Caco-2 (cell line): ENCODE measurements at regions not wholly inside any gene's neighbourhood (a gene's known extent, or its start where the extent isn't known, plus 50 kb on each side); places are given as distances from the start of the nearest gene placed in this dataset.
A peak's percentile ranks its signal among the peaks of the same experiment; 100 is the strongest.

Experiments used
- BruUV-seq: library from RNA; stranded (reverse); fragments of 400-500 nt; replicated peaks from 2 replicates; lab custom pipeline; 2021; lab: Mats Ljungman, UMichigan
- CTCF ChIA-PET: fragments of 300-600 bp; sonication (Branson Sonifier 250); formaldehyde crosslinking; loops from one replicate; lab custom pipeline; 2022; ENCODE audit warnings: antibody characterized with exemption; lab: Charles Lee
- POLR2A ChIA-PET: fragments of 300-600 bp; sonication (Branson Sonifier 250); formaldehyde crosslinking; loops from one replicate; lab custom pipeline; 2022; ENCODE audit warnings: antibody characterized with exemption; lab: Charles Lee
- DNase-seq, 2 experiments: peaks; one replicate each; pipeline versions ENCODE4 v3.0.0 to v3.0.0-alpha.2; 2020 to 2022
- H3K27me3 ChIP-seq: replicated peaks from 2 replicates; pipeline ENCODE4 v1.6.0; 2011; ENCODE audit warnings: low read length; ENCODE audit not compliant: control insufficient read depth, insufficient read depth
- H3K36me3 ChIP-seq: 2 replicates; pipeline ENCODE4 v1.5.1; 2011; ENCODE audit warnings: low read length; ENCODE audit not compliant: control insufficient read depth, insufficient read depth
- H3K4me1 ChIP-seq: fragments of 250-450 bp; sonication (Bioruptor Pico); 2 replicates; pipeline ENCODE4 v1.5.1; 2020; ENCODE audit warnings: mild to moderate bottlenecking
- H3K4me3 ChIP-seq: 2 replicates; pipeline ENCODE4 v1.5.1; 2011; ENCODE audit warnings: low read depth, mild to moderate bottlenecking, control low read depth, low read length
- H3K9me3 ChIP-seq: fragments of 250-450 bp; sonication (Bioruptor Pico); 2 replicates; pipeline ENCODE4 v1.5.1; 2020; ENCODE audit warnings: mild to moderate bottlenecking, moderate library complexity
- H3K27ac Mint-ChIP-seq: one replicate; pipeline ENCODE4 v1.8.0; 2022; ENCODE audit warnings: mixed read lengths; ENCODE audit not compliant: unreplicated experiment
- H3K27me3 Mint-ChIP-seq: one replicate; pipeline ENCODE4 v1.8.0; 2022; ENCODE audit warnings: mixed read lengths; ENCODE audit not compliant: insufficient read depth, unreplicated experiment
- H3K36me3 Mint-ChIP-seq: one replicate; pipeline ENCODE4 v1.8.0; 2022; ENCODE audit warnings: mild to moderate bottlenecking, mixed read lengths; ENCODE audit not compliant: insufficient read depth, unreplicated experiment
- H3K4me1 Mint-ChIP-seq: one replicate; pipeline ENCODE4 v1.8.0; 2022; ENCODE audit warnings: low read depth, mixed read lengths; ENCODE audit not compliant: unreplicated experiment
- H3K4me3 Mint-ChIP-seq: one replicate; pipeline ENCODE4 v1.8.0; 2022; ENCODE audit warnings: mild to moderate bottlenecking, moderate library complexity, mixed read lengths; ENCODE audit not compliant: unreplicated experiment
- H3K9me3 Mint-ChIP-seq: one replicate; pipeline ENCODE4 v1.8.0; 2022; ENCODE audit warnings: mixed read lengths; ENCODE audit not compliant: unreplicated experiment
- intact Hi-C: fragments of 100-400 bp; cut with micrococcal nuclease; formaldehyde crosslinking; loops from one replicate; pipeline ENCODE4 v1.10.0; 2022; ENCODE audit not compliant: unreplicated experiment
- TF ChIP-seq, protein P1 (sequence below), 2 experiments: fragments of 200-600 bp in 1 of 2; IDR thresholded peaks; 1 replicate in 1 of 2; 2 replicates in 1 of 2; pipeline versions ENCODE4 v1.5.1 to v1.8.0; 2011 to 2022; ENCODE audit warnings: antibody characterized with exemption in 1 of 2, control low read depth in 1 of 2, inconsistent platforms in 1 of 2, low read depth in 1 of 2, low read length in 1 of 2, mild to moderate bottlenecking in 1 of 2, moderate library complexity in 1 of 2; ENCODE audit not compliant: insufficient read depth in 1 of 2, severe bottlenecking in 1 of 2, unreplicated experiment in 1 of 2

DNA sequence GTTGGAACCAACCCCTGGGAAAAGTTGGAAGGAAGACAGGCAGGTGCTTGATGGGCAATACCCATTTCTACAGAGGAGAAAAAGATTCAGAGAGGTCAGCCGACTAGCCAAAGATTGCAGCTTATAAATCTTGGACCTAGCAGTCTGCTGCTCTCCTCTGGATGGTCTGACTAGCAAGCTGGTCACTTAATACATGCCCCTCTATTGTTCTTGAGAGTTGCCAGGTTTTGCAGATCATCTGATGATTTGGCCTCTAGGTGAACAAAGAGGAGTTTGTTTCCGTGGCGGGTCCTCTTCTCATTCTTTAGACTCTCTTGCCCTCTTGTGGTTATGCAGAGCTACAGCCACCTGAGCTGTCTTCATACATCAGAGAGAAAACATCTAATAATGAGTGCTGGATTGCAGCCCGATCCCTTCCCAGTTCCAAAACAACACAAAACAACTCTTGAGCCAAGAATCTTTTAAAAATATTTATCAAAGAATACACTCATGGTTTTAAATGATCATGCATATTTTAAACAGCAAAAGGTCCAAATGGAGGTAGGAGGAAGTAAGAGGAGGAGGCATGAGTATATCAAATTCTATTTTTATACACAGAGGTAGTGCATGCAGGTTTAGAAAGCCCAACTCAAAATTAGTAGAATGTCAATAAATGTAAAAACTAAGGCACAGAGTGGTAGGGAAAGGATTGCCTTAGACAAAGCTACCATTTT lies 115.7 kb downstream of the SLC30A10 start:
- H3K9me3 Mint-ChIP-seq, result no peaks in the 10 kb centered on the region
- H3K27ac Mint-ChIP-seq, result no peak overlapping the region
- H3K36me3 Mint-ChIP-seq, result no peaks in the 10 kb centered on the region
- Histone ChIP-seq H3K36me3 (no peaks in the 10 kb centered on the region), H3K9me3 (no peaks in the 10 kb centered on the region), H3K4me1 (no peaks in the 10 kb centered on the region), H3K4me3 (no peak overlapping the region), H3K27me3 (no peaks in the 10 kb centered on the region)
- no peaks in the 10 kb centered on the region for H3K4me1 Mint-ChIP-seq
- intact Hi-C loops, result loop anchor here (1.0 to 5.0 kb wide), 6 partner anchors 151 to 1480 kb away; no protein-coding TSS in a partner anchor
- peak; percentile 63 to 69 for DNase-seq
- POLR2A ChIA-PET, result no interaction called here
- TF ChIP-seq, protein P1, sequence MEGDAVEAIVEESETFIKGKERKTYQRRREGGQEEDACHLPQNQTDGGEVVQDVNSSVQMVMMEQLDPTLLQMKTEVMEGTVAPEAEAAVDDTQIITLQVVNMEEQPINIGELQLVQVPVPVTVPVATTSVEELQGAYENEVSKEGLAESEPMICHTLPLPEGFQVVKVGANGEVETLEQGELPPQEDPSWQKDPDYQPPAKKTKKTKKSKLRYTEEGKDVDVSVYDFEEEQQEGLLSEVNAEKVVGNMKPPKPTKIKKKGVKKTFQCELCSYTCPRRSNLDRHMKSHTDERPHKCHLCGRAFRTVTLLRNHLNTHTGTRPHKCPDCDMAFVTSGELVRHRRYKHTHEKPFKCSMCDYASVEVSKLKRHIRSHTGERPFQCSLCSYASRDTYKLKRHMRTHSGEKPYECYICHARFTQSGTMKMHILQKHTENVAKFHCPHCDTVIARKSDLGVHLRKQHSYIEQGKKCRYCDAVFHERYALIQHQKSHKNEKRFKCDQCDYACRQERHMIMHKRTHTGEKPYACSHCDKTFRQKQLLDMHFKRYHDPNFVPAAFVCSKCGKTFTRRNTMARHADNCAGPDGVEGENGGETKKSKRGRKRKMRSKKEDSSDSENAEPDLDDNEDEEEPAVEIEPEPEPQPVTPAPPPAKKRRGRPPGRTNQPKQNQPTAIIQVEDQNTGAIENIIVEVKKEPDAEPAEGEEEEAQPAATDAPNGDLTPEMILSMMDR (IDR thresholded peaks at IDR 0.05; ENCODE audit: insufficient read depth in 1 of 2, low read depth in 1 of 2, low read length in 1 of 2, severe bottlenecking in 1 of 2, unreplicated experiment in 1 of 2), result peak; percentile 88 to 96
- peaks cover 20% of the 10 kb centered on the region for H3K27me3 Mint-ChIP-seq
- no peak overlapping the region for H3K4me3 Mint-ChIP-seq
- CTCF ChIA-PET, result interaction anchor here (0.7 to 1.2 kb wide), 5 partner anchors 11 to 1294 kb away, joined by 3 to 5 read pairs (median 3); no protein-coding TSS in a partner anchor
- no TSS peak for BruUV-seq

DNA sequence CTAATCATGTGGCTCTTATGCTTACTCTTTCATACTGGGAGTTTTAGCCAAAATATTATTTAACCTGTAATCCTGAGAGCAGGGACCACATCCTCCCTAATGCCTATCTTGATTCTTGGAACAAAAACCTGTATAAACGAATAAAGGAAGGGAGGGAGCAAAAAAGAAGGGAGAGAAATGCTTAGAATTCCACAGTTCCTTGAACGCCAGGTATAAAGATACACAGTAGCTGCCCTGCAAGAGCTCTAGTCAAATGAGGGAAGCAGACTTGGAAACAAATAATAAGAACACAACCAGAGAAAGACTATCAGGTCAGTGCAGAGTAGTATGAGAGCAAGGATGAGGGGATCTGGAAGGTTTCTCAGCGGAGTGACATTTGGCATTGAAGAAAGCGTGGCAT lies 116.3 kb downstream of the SLC30A10 start:
- Histone ChIP-seq H3K36me3 (no peaks in the 10 kb centered on the region), H3K27me3 (no peaks in the 10 kb centered on the region), H3K4me1 (no peaks in the 10 kb centered on the region), H3K4me3 (no peak overlapping the region), H3K9me3 (no peaks in the 10 kb centered on the region)
- H3K4me1 Mint-ChIP-seq, result no peaks in the 10 kb centered on the region
- ChIA-PET CTCF (interaction anchor here (0.7 to 1.2 kb wide), 4 partner anchors 11 to 144 kb away, joined by 3 to 5 read pairs (median 3); no protein-coding TSS in a partner anchor), POLR2A (no interaction called here)
- H3K27me3 Mint-ChIP-seq, result peaks cover 19% of the 10 kb centered on the region
- H3K9me3 Mint-ChIP-seq, result no peaks in the 10 kb centered on the region
- H3K27ac Mint-ChIP-seq, result no peak overlapping the region
- BruUV-seq, result no TSS peak
- intact Hi-C loops, result loop anchor here (1.0 to 5.0 kb wide), 6 partner anchors 151 to 1480 kb away; no protein-coding TSS in a partner anchor
- no peak overlapping the region for H3K4me3 Mint-ChIP-seq
- DNase-seq, result no peak
- no peaks in the 10 kb centered on the region for H3K36me3 Mint-ChIP-seq
- TF ChIP-seq, protein P1 (IDR thresholded peaks at IDR 0.05; ENCODE audit: insufficient read depth in 1 of 2, low read depth in 1 of 2, low read length in 1 of 2, severe bottlenecking in 1 of 2, unreplicated experiment in 1 of 2), result no peak

DNA sequence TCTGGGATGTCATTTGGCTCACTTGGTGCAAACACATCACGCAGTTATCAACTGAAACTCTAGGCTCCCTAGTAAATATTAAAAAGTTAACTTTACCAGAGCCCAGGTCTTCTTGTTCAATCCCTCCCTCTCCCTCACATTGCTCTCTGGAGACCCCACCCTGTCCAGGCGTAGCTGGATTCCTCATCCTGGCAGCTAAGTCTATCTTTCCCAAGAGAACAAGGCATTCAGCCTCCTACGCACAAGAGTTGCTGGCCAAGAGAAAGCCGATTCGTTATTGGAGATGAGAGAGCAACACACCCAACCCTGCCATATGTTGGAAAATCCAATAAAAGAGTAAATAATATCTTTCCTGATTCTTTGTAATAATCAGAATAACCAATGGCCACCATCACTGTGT lies 117.9 kb downstream of the SLC30A10 start:
- no peaks in the 10 kb centered on the region for H3K36me3 Mint-ChIP-seq
- Histone ChIP-seq H3K27me3 (no peaks in the 10 kb centered on the region), H3K9me3 (no peaks in the 10 kb centered on the region), H3K4me3 (no peak overlapping the region), H3K4me1 (no peaks in the 10 kb centered on the region), H3K36me3 (no peaks in the 10 kb centered on the region)
- no TSS peak for BruUV-seq
- POLR2A ChIA-PET, result no interaction called here
- H3K27me3 Mint-ChIP-seq, result peaks cover 11% of the 10 kb centered on the region
- no peak for DNase-seq
- no peaks in the 10 kb centered on the region for H3K9me3 Mint-ChIP-seq
- intact Hi-C loops, result loop anchor here (5.0 kb wide), 2 partner anchors 608 to 1478 kb away; no protein-coding TSS in a partner anchor
- H3K4me3 Mint-ChIP-seq, result no peak overlapping the region
- no peak overlapping the region for H3K27ac Mint-ChIP-seq
- TF ChIP-seq, protein P1 (IDR thresholded peaks at IDR 0.05; ENCODE audit: insufficient read depth in 1 of 2, low read depth in 1 of 2, low read length in 1 of 2, severe bottlenecking in 1 of 2, unreplicated experiment in 1 of 2), result no peak
- no peaks in the 10 kb centered on the region for H3K4me1 Mint-ChIP-seq
- CTCF ChIA-PET, result no interaction called here
